ENCODE measurements at regions not wholly inside any gene's neighbourhood (a gene's known extent, or its start where the extent isn't known, plus 50 kb on each side); places are given as distances from the start of the nearest gene placed in this dataset.

GRCh38 chr11:19429108-19429760 is 188.5 kb upstream of the E2F8 start:
- Histone ChIP-seq H3K4me3 (no peak overlapping the region), H3K27me3 (peaks cover 0 to 43% (median 0%) of the 10 kb centered on the region in 4 donors), H3K27ac (no peak overlapping the region), H3K4me1 (no peaks in the 10 kb centered on the region), H3K36me3 (no peaks in the 10 kb centered on the region), H3K9me3 (no peaks in the 10 kb centered on the region)
- no peak for TF ChIP-seq POLR2A (IDR thresholded peaks at IDR 0.05)
- TF ChIP-seq CTCF (IDR thresholded peaks at IDR 0.05) = no peak
- DNase-seq = no peak
- WGBS, 2 donors = 81 to 82% methylated on average over 3 of the region's 3 CpGs
- intact Hi-C loops (cut with DNase I) = no loop called here

- no peak overlapping the region for H3K27ac ChIP-seq
- H3K27me3 ChIP-seq = peaks cover 0 to 43% (median 0%) of the 10 kb centered on the region in 4 donors
- DNase-seq = no peak
- TF ChIP-seq POLR2A (IDR thresholded peaks at IDR 0.05) (no peak), CTCF (IDR thresholded peaks at IDR 0.05) (no peak)
- intact Hi-C loops (cut with DNase I) = no loop called here
- H3K9me3 ChIP-seq = no peaks in the 10 kb centered on the region
- H3K4me1 ChIP-seq = no peaks in the 10 kb centered on the region
- WGBS, 2 donors = 66 to 80% methylated on average over 6 to 8 of the region's 8 CpGs
- no peaks in the 10 kb centered on the region for H3K36me3 ChIP-seq
- no peak overlapping the region for H3K4me3 ChIP-seq
Measured at GRCh38 chr11:19428206-19429002, 187.7 kb upstream of the E2F8 start.

- 14 to 69% methylated on average over 1 to 4 of the region's 4 CpGs for WGBS, 2 donors
- no peak overlapping the region for H3K27ac ChIP-seq
- H3K27me3 ChIP-seq = peaks cover 0 to 43% (median 0%) of the 10 kb centered on the region in 4 donors
- no peak for DNase-seq
- no peaks in the 10 kb centered on the region for H3K36me3 ChIP-seq
- TF ChIP-seq POLR2A (IDR thresholded peaks at IDR 0.05) (no peak), CTCF (IDR thresholded peaks at IDR 0.05) (no peak)
- no peak overlapping the region for H3K4me3 ChIP-seq
- intact Hi-C loops (cut with DNase I) = no loop called here
- H3K9me3 ChIP-seq = no peaks in the 10 kb centered on the region
- no peaks in the 10 kb centered on the region for H3K4me1 ChIP-seq
Measured at GRCh38 chr11:19426756-19427403, 186.1 kb upstream of the E2F8 start.

- H3K36me3 ChIP-seq = no peaks in the 10 kb centered on the region
- H3K4me3 ChIP-seq = no peak overlapping the region
- H3K27me3 ChIP-seq = peaks cover 0 to 39% (median 0%) of the 10 kb centered on the region in 4 donors
- intact Hi-C loops (cut with DNase I) = no loop called here
- no peaks in the 10 kb centered on the region for H3K4me1 ChIP-seq
- H3K9me3 ChIP-seq = no peaks in the 10 kb centered on the region
- WGBS, 2 donors = 64 to 68% methylated on average over 5 of the region's 5 CpGs
- no peak overlapping the region for H3K27ac ChIP-seq
- DNase-seq = no peak
- no peak for TF ChIP-seq POLR2A (IDR thresholded peaks at IDR 0.05)
- no peak for TF ChIP-seq CTCF (IDR thresholded peaks at IDR 0.05)
Measured at GRCh38 chr11:19426011-19426755, 185.4 kb upstream of the E2F8 start.

Measured in esophagus squamous epithelium (tissue), 5 donors.